ENCODE measurements at regions not wholly inside any gene's neighbourhood (a gene's known extent, or its start where the extent isn't known, plus 50 kb on each side); places are given as distances from the start of the nearest gene placed in this dataset.

GRCh38 chrX:39322496-39322895 lies 521.2 kb downstream of the MID1IP1 start:
- Histone ChIP-seq H2AFZ (ENCODE audit: low read depth, low read length, poor library complexity, severe bottlenecking) (no peak overlapping the region), H3K4me2 (ENCODE audit: low read length) (no peak overlapping the region), H3K4me3 (replicated peaks in 1 of 2; ENCODE audit: low read depth in 1 of 2, low read length in 2 of 2) (no peak overlapping the region), H3K4me1 (ENCODE audit: control insufficient read depth in 1 of 2, insufficient read depth in 2 of 2, low read length in 2 of 2) (no peaks in the 10 kb centered on the region), H3K27me3 (ENCODE audit: insufficient read depth, low read length) (no peaks in the 10 kb centered on the region), H3K79me2 (ENCODE audit: insufficient read depth, low read length) (no peaks in the 10 kb centered on the region), H4K20me1 (ENCODE audit: insufficient read depth) (no peaks in the 10 kb centered on the region), H3K9me3 (ENCODE audit: control insufficient read depth in 1 of 2, insufficient read depth in 1 of 2, low read depth in 1 of 2, low read length in 2 of 2) (no peaks in the 10 kb centered on the region), H3K9ac (ENCODE audit: low read length) (no peak overlapping the region), H3K9me2 (ENCODE audit: insufficient read depth) (no peaks in the 10 kb centered on the region), H3K27ac (ENCODE audit: low read depth, low read length) (no peak overlapping the region), H3K36me3 (ENCODE audit: control insufficient read depth in 1 of 2, insufficient read depth in 2 of 2, low read length in 2 of 2) (no peaks in the 10 kb centered on the region)
- ATAC-seq (no peak), DNase-seq (ENCODE audit: low read depth, low spot score) (no peak)
- ChIA-PET POLR2A (no interaction called here), RAD21 (ENCODE audit: low non-redundant PET in 1 of 2, low total read pairs in 2 of 2, uncharacterized antibody in 2 of 2, unreplicated experiment in 2 of 2) (no interaction called here), CTCF (no interaction called here)
- TF ChIP-seq REST (IDR thresholded peaks at IDR 0.05; ENCODE audit: low read depth): no peak
- intact Hi-C loops (cut with micrococcal nuclease): no loop called here
- BruUV-seq (replicated peaks): no TSS peak

- Histone ChIP-seq H3K4me2 (ENCODE audit: low read length) (no peak overlapping the region), H2AFZ (ENCODE audit: low read depth, low read length, poor library complexity, severe bottlenecking) (no peak overlapping the region), H3K9ac (ENCODE audit: low read length) (no peak overlapping the region), H3K36me3 (ENCODE audit: control insufficient read depth in 1 of 2, insufficient read depth in 2 of 2, low read length in 2 of 2) (no peaks in the 10 kb centered on the region), H3K27ac (ENCODE audit: low read depth, low read length) (no peak overlapping the region), H3K4me1 (ENCODE audit: control insufficient read depth in 1 of 2, insufficient read depth in 2 of 2, low read length in 2 of 2) (no peaks in the 10 kb centered on the region), H4K20me1 (ENCODE audit: insufficient read depth) (no peaks in the 10 kb centered on the region), H3K4me3 (replicated peaks in 1 of 2; ENCODE audit: low read depth in 1 of 2, low read length in 2 of 2) (no peak overlapping the region), H3K79me2 (ENCODE audit: insufficient read depth, low read length) (no peaks in the 10 kb centered on the region), H3K27me3 (ENCODE audit: insufficient read depth, low read length) (no peaks in the 10 kb centered on the region), H3K9me3 (ENCODE audit: control insufficient read depth in 1 of 2, insufficient read depth in 1 of 2, low read depth in 1 of 2, low read length in 2 of 2) (no peaks in the 10 kb centered on the region), H3K9me2 (ENCODE audit: insufficient read depth) (no peaks in the 10 kb centered on the region)
- intact Hi-C loops (cut with micrococcal nuclease): no loop called here
- RAD21 ChIA-PET (ENCODE audit: low non-redundant PET in 1 of 2, low total read pairs in 2 of 2, uncharacterized antibody in 2 of 2, unreplicated experiment in 2 of 2): no interaction called here
- POLR2A ChIA-PET: no interaction called here
- BruUV-seq (replicated peaks): no TSS peak
- DNase-seq (ENCODE audit: low read depth, low spot score) (no peak), ATAC-seq (no peak)
- CTCF ChIA-PET: no interaction called here
- TF ChIP-seq SRF (IDR thresholded peaks at IDR 0.05; ENCODE audit: low read depth) (no peak), TCF7L2 (IDR thresholded peaks at IDR 0.05; ENCODE audit: borderline replicate concordance, extremely low read depth, insufficient read depth, insufficient read length) (no peak)
These were observed 523.1 kb downstream of the MID1IP1 start for GRCh38 chrX:39324233-39324930.

All from HCT116 (cell line).